Stimulated activated CD4-positive, alpha-beta T cell treated with anti-CD3 and anti-CD28 coated beads, Interleukin-4, amount 100 ng/mL, for 1 hour (primary cell): ENCODE measurements at regions not wholly inside any gene's neighbourhood (a gene's known extent, or its start where the extent isn't known, plus 50 kb on each side); places are given as distances from the start of the nearest gene placed in this dataset.

ENCODE experiments used
- DNase-seq: peaks from one replicate; pipeline ENCODE4 v3.0.0-alpha.2; 2020

- DNase-seq: no peak
These were observed 69.4 kb downstream of the CPN2 start for GRCh38 chr3:194281766-194282165.

- DNase-seq: no peak
These were observed 68.5 kb downstream of the CPN2 start for GRCh38 chr3:194282436-194283122.

- no peak for DNase-seq
These were observed 67.7 kb downstream of the CPN2 start for GRCh38 chr3:194283221-194284006.

GRCh38 chr3:194284351-194284750 lies 66.8 kb downstream of the CPN2 start:
- no peak for DNase-seq

GRCh38 chr3:194285024-194285849 lies 65.9 kb downstream of the CPN2 start:
- no peak for DNase-seq

- no peak for DNase-seq
These were observed 65.3 kb downstream of the CPN2 start for GRCh38 chr3:194285850-194286197.

- no peak for DNase-seq
These were observed 64.6 kb downstream of the CPN2 start for GRCh38 chr3:194286375-194287146.

GRCh38 chr3:194287374-194287773 lies 63.8 kb downstream of the CPN2 start:
- no peak for DNase-seq

- no peak for DNase-seq
These were observed 63.0 kb downstream of the CPN2 start for GRCh38 chr3:194287977-194288706.
